T-helper 17 cell (primary cell): ENCODE measurements at regions not wholly inside any gene's neighbourhood (a gene's known extent, or its start where the extent isn't known, plus 50 kb on each side); places are given as distances from the start of the nearest gene placed in this dataset.

Experiments used
- ATAC-seq: fragments of 150-1000 bp; cut with Tn5 transposase; 2 replicates; pipeline ENCODE4 v1.10.0; 2021; ENCODE audit warnings: mild to moderate bottlenecking, moderate library complexity
- DNase-seq, 3 donors: peaks; one replicate each; pipeline versions ENCODE4 v3.0.0 to v3.0.0-alpha.2; 2020 to 2021
- H3K9me3 ChIP-seq: one replicate; pipeline ENCODE4 v1.7.0; 2013; ENCODE audit warnings: low read length, mild to moderate bottlenecking; ENCODE audit not compliant: control insufficient read depth, poor library complexity, severe bottlenecking
- H3K27ac Mint-ChIP-seq: one replicate; pipeline ENCODE4 v1.8.0; 2022; ENCODE audit warnings: mild to moderate bottlenecking, moderate library complexity, mixed read lengths
- H3K27me3 Mint-ChIP-seq: one replicate; pipeline ENCODE4 v1.8.0; 2022; ENCODE audit warnings: mixed read lengths
- H3K36me3 Mint-ChIP-seq: one replicate; pipeline ENCODE4 v1.8.0; 2022; ENCODE audit warnings: low read depth, mixed read lengths
- H3K4me1 Mint-ChIP-seq: one replicate; pipeline ENCODE4 v1.8.0; 2022; ENCODE audit warnings: mild to moderate bottlenecking, mixed read lengths
- H3K4me3 Mint-ChIP-seq: one replicate; pipeline ENCODE4 v1.8.0; 2022; ENCODE audit warnings: mild to moderate bottlenecking, moderate library complexity, mixed read lengths

GRCh38 chr10:71079761-71080380 is 132.5 kb upstream of the UNC5B start:
- Mint-ChIP-seq H3K36me3 (no peaks in the 10 kb centered on the region), H3K27ac (no peak overlapping the region), H3K4me3 (no peak overlapping the region), H3K27me3 (peaks cover 32% of the 10 kb centered on the region), H3K4me1 (peaks cover 3% of the 10 kb centered on the region)
- H3K9me3 ChIP-seq: no peaks in the 10 kb centered on the region
- ATAC-seq: no peak
- DNase-seq: no peak

GRCh38 chr10:71080381-71081228 is 131.8 kb upstream of the UNC5B start:
- ATAC-seq (no peak), DNase-seq (no peak)
- Mint-ChIP-seq H3K4me1 (peaks cover 3% of the 10 kb centered on the region), H3K27ac (no peak overlapping the region), H3K4me3 (no peak overlapping the region), H3K27me3 (peaks cover 28% of the 10 kb centered on the region), H3K36me3 (no peaks in the 10 kb centered on the region)
- H3K9me3 ChIP-seq: no peaks in the 10 kb centered on the region

GRCh38 chr10:71081229-71081560 is 131.2 kb upstream of the UNC5B start:
- no peak for ATAC-seq
- H3K9me3 ChIP-seq: no peaks in the 10 kb centered on the region
- Mint-ChIP-seq H3K4me3 (no peak overlapping the region), H3K4me1 (peaks cover 3% of the 10 kb centered on the region), H3K27me3 (peaks cover 28% of the 10 kb centered on the region), H3K27ac (no peak overlapping the region), H3K36me3 (no peaks in the 10 kb centered on the region)
- DNase-seq: no peak

DNA sequence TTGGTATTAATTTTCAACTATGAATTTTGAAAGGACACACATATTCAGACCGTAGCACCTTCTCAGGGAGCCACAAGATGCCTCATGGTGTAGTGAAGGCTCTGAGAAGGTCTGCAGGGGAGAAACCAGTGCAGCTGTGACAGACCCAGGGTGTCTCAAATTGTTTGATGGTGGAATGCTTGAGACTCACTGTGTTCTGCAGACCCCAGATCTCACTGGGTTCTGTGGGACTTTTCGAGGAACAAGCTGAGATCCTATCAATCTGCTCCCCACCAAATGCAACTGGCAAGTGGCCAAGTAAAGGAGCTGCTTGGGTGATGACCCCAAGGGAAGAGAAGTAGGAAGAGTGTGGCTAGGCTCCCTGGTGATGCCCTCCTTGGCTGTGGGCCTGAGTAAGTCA is 130.5 kb upstream of the UNC5B start:
- no peaks in the 10 kb centered on the region for H3K9me3 ChIP-seq
- Mint-ChIP-seq H3K4me3 (no peak overlapping the region), H3K36me3 (no peaks in the 10 kb centered on the region), H3K4me1 (no peaks in the 10 kb centered on the region), H3K27ac (no peak overlapping the region), H3K27me3 (peaks cover 22% of the 10 kb centered on the region)
- DNase-seq (no peak), ATAC-seq (no peak)

DNA sequence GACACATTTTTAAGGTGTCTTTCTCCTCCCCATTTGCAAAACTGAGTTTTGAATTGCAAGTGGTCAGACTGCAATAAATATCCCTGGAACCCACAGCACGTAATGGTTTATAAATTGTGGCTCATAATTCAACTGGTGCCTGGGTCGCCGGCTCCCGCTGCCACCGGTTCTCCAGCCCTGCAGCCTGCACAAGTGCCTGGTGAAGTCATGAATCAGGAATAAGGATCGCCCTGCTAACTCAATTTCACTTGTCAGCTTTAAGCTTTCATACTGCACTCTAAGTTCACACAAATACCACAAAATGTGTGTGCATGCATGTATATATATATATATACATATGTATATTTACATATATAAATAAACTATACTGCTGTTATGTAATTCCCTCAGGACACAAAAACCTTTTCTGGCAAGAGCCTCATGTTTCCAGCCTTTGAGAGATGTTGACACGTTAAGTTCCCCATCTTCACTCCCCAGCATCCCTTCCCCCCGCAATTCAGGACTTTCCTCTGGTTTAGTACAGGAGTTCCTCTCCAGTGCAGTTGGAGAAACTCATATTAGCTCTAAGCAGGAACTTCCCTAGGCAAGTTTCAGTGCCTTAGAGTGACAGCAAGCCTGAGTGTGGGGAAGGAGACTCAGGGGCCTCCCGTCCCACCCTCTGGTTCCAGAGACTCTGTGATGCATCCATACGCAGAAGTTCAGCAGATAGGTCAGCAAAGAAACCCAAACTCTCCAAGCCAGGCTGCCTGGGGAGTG is 129.2 kb upstream of the UNC5B start:
- H3K27ac Mint-ChIP-seq: no peak overlapping the region
- ATAC-seq (no peak), DNase-seq (no peak)
- H3K27me3 Mint-ChIP-seq: peaks cover 22% of the 10 kb centered on the region
- H3K9me3 ChIP-seq: no peaks in the 10 kb centered on the region
- no peaks in the 10 kb centered on the region for H3K4me1 Mint-ChIP-seq
- H3K4me3 Mint-ChIP-seq: no peak overlapping the region
- no peaks in the 10 kb centered on the region for H3K36me3 Mint-ChIP-seq

DNA sequence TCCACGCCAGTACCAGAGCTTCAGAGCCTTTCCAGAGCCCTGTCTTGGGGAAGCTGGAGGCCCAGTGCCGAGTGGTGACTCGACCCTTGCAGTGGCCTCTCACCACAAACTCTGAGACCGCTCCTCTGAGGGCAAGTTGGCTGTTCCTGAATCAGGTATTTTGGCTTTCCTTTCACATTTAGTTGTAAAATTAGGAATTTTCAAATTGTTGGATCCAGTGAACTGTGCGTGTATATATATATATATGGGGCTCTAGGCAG is 128.7 kb upstream of the UNC5B start:
- no peak for ATAC-seq
- no peaks in the 10 kb centered on the region for H3K36me3 Mint-ChIP-seq
- H3K9me3 ChIP-seq: no peaks in the 10 kb centered on the region
- DNase-seq: no peak
- H3K27me3 Mint-ChIP-seq: peaks cover 20% of the 10 kb centered on the region
- no peaks in the 10 kb centered on the region for H3K4me1 Mint-ChIP-seq
- no peak overlapping the region for H3K4me3 Mint-ChIP-seq
- H3K27ac Mint-ChIP-seq: no peak overlapping the region

- Mint-ChIP-seq H3K36me3 (no peaks in the 10 kb centered on the region), H3K4me3 (no peak overlapping the region), H3K4me1 (no peaks in the 10 kb centered on the region), H3K27me3 (peaks cover 19% of the 10 kb centered on the region), H3K27ac (no peak overlapping the region)
- ATAC-seq (no peak), DNase-seq (no peak)
- no peaks in the 10 kb centered on the region for H3K9me3 ChIP-seq
These were observed 128.1 kb upstream of the UNC5B start for GRCh38 chr10:71084061-71084817.

GRCh38 chr10:71084818-71085126 is 127.6 kb upstream of the UNC5B start:
- ATAC-seq (no peak), DNase-seq (no peak)
- Mint-ChIP-seq H3K4me1 (no peaks in the 10 kb centered on the region), H3K36me3 (no peaks in the 10 kb centered on the region), H3K4me3 (no peak overlapping the region), H3K27ac (no peak overlapping the region), H3K27me3 (peaks cover 14% of the 10 kb centered on the region)
- H3K9me3 ChIP-seq: no peaks in the 10 kb centered on the region

DNA sequence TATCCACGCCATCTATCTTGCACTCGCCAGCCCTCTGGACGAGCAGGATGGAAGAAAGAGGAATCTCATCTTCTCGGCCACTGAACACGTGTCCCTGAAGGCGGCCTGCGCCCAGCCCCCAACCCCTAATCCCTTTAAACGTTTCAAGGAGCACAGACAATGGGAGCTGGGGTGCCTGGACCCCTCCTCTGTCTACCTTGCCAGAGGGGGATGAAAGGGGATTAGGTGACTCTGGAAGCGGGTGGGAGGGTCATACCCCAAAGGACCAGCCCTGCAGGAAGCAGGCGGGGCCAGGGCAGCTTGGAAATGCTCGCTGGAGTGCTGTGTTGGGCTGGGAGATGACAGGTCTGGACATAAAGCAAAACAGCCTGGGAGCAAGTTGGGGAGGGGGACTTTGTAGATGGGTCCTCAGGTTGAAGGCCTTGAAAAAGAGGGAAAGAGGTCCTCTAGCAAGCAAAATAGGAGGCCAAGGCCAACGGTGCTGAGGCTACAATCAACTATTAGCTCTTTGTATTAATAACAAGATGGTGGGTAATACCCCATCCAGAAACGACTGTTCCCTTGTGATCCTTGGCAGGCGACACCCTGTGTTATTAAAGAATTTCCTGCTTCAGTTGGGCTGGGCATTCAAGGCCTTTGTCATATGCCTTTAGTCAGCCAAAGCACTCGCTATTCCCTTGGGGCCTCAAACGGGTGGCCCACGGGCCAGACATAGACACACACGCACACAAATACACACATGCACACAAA is 126.5 kb upstream of the UNC5B start:
- H3K4me1 Mint-ChIP-seq: no peaks in the 10 kb centered on the region
- no peaks in the 10 kb centered on the region for H3K36me3 Mint-ChIP-seq
- peaks cover 11% of the 10 kb centered on the region for H3K27me3 Mint-ChIP-seq
- no peak overlapping the region for H3K27ac Mint-ChIP-seq
- DNase-seq (no peak), ATAC-seq (no peak)
- no peaks in the 10 kb centered on the region for H3K9me3 ChIP-seq
- no peak overlapping the region for H3K4me3 Mint-ChIP-seq

DNA sequence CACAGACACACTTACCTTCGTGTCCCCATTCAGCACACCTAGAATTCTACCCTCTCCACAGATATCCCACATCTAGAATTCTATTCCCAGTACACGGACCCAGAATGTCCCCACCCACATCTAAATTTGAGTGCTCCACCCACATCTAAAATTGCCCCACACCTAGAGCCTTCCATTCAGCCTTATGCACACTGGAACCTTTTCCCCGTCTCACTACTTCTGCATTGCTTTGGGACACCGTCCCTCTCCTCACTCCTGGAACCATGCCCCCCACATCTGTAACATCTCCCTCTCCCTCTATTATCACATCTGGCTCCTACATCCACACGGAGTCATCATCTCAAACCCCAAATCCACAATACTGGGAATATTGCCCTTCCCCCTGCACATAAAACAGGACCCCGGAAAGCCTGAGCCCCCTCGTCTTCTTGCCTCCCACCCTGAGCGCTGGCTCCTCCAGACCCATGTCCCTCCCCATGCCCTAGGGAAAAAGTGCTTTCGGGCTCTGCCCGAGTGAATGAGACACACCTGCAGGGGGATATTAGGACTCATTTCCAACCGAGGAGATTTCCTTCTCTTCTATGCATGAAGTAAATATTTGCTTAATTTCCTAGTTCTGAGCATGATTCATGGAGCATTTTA is 125.8 kb upstream of the UNC5B start:
- Mint-ChIP-seq H3K36me3 (peaks cover 2% of the 10 kb centered on the region), H3K27ac (no peak overlapping the region), H3K27me3 (peaks cover 12% of the 10 kb centered on the region), H3K4me1 (no peaks in the 10 kb centered on the region), H3K4me3 (no peak overlapping the region)
- no peaks in the 10 kb centered on the region for H3K9me3 ChIP-seq
- no peak for DNase-seq
- no peak for ATAC-seq

GRCh38 chr10:71087622-71088021 is 124.7 kb upstream of the UNC5B start:
- Mint-ChIP-seq H3K27ac (no peak overlapping the region), H3K4me1 (no peaks in the 10 kb centered on the region), H3K36me3 (peaks cover 2% of the 10 kb centered on the region), H3K4me3 (no peak overlapping the region), H3K27me3 (peaks cover 12% of the 10 kb centered on the region)
- DNase-seq (no peak), ATAC-seq (no peak)
- no peaks in the 10 kb centered on the region for H3K9me3 ChIP-seq

- H3K4me1 Mint-ChIP-seq: no peaks in the 10 kb centered on the region
- DNase-seq: no peak
- H3K27ac Mint-ChIP-seq: no peak overlapping the region
- peaks cover 12% of the 10 kb centered on the region for H3K27me3 Mint-ChIP-seq
- H3K4me3 Mint-ChIP-seq: no peak overlapping the region
- no peak for ATAC-seq
- no peaks in the 10 kb centered on the region for H3K9me3 ChIP-seq
- peaks cover 2% of the 10 kb centered on the region for H3K36me3 Mint-ChIP-seq
These were observed 124.3 kb upstream of the UNC5B start for GRCh38 chr10:71088054-71088453.
